RWPE1 (cell line): ENCODE measurements at regions not wholly inside any gene's neighbourhood (a gene's known extent, or its start where the extent isn't known, plus 50 kb on each side); places are given as distances from the start of the nearest gene placed in this dataset.
A peak's percentile ranks its signal among the peaks of the same experiment; 100 is the strongest.

Experiments used
- CTCF ChIA-PET: fragments of 350-600 bp; sonication (Branson Sonifier 250); formaldehyde crosslinking; extraction: SDS; loops from one replicate; lab custom pipeline; 2021; lab: Yijun Ruan, JAX
- POLR2A ChIA-PET: fragments of 400-600 bp; formaldehyde crosslinking; extraction: SDS; loops from one replicate; lab custom pipeline; 2020; ENCODE audit warnings: antibody characterized with exemption; ENCODE audit not compliant: low non-redundant PET; lab: Yijun Ruan, JAX
- DNase-seq: peaks from one replicate; pipeline ENCODE4 v3.0.0; 2012; ENCODE audit warnings: low spot score
- H3K27ac ChIP-seq: fragments of 450-650 bp; 2 replicates; pipeline ENCODE4 v1.5.1; 2017
- CTCF ChIP-seq: fragments of 450-650 bp; conservative IDR thresholded peaks from 2 replicates; pipeline ENCODE4 v1.5.1; 2017; ENCODE audit warnings: low read depth, mild to moderate bottlenecking

GRCh38 chr2:100722125-100722524 is 97.8 kb upstream of the NPAS2 start:
- H3K27ac ChIP-seq, result no peak overlapping the region
- POLR2A ChIA-PET, result no interaction called here
- DNase-seq, result no peak
- no peak for TF ChIP-seq CTCF
- CTCF ChIA-PET, result no interaction called here

- ChIA-PET CTCF (no interaction called here), POLR2A (no interaction called here)
- TF ChIP-seq CTCF, result no peak
- H3K27ac ChIP-seq, result no peak overlapping the region
- DNase-seq, result no peak
Observed at GRCh38 chr2:100726866-100727265, 93.1 kb upstream of the NPAS2 start.

- 0 out of 2 replicates have a peak overlapping the region, but pooled peaks have one; percentile 15 for H3K27ac ChIP-seq
- POLR2A ChIA-PET, result no interaction called here
- peak; percentile 60 for TF ChIP-seq CTCF
- DNase-seq, result peak; percentile 70
- CTCF ChIA-PET, result interaction anchor here (0.6 to 2.3 kb wide), 10 partner anchors 59 to 624 kb away, joined by 3 to 9 read pairs (median 4); no protein-coding TSS in a partner anchor
Observed at GRCh38 chr2:100730290-100730868, 89.6 kb upstream of the NPAS2 start.

- ChIA-PET POLR2A (interaction anchor here (0.5 to 0.9 kb wide), 3 partner anchors 87 to 575 kb away, joined by 3 read pairs; no protein-coding TSS in a partner anchor), CTCF (interaction anchor here (1.4 to 2.3 kb wide), 3 partner anchors 87 to 254 kb away, joined by 4 to 9 read pairs (median 8); no protein-coding TSS in a partner anchor)
- no peak for TF ChIP-seq CTCF
- peak overlapping the region; percentile 71 for H3K27ac ChIP-seq
- DNase-seq, result peak; percentile 74
Observed at GRCh38 chr2:100731535-100731981, 88.4 kb upstream of the NPAS2 start.

- ChIA-PET POLR2A (no interaction called here), CTCF (no interaction called here)
- peak overlapping the region; percentile 84 for H3K27ac ChIP-seq
Observed at GRCh38 chr2:100733391-100734187, 86.3 kb upstream of the NPAS2 start.

More at GRCh38 chr2:100733391-100734187, 86.3 kb upstream of the NPAS2 start:
- no peak for DNase-seq
- no peak for TF ChIP-seq CTCF
